A549 (cell line): ENCODE measurements at regions not wholly inside any gene's neighbourhood (a gene's known extent, or its start where the extent isn't known, plus 50 kb on each side); places are given as distances from the start of the nearest gene placed in this dataset.

Experiments
- HDAC2 ChIP-seq: fragments of 200-600 bp; sonication (generic); IDR thresholded peaks from 2 replicates; pipeline ENCODE4 v1.6.1; 2016
- HOXA7 ChIP-seq: fragments of 250-450 bp; sonication (Bioruptor Pico); IDR thresholded peaks from 2 replicates; pipeline ENCODE4 v1.5.0; 2020; ENCODE audit warnings: mild to moderate bottlenecking, moderate library complexity
- MAFK ChIP-seq: fragments of 450-650 bp; IDR thresholded peaks from 2 replicates; pipeline ENCODE4 v1.6.1; 2014; ENCODE audit not compliant: partially characterized antibody
- NPAS2 ChIP-seq: fragments of 250-450 bp; sonication (Bioruptor Pico); IDR thresholded peaks from 2 replicates; pipeline ENCODE4 v1.8.0; 2022; ENCODE audit warnings: mild to moderate bottlenecking, moderate library complexity, borderline replicate concordance
- POLR2A ChIP-seq: IDR thresholded peaks from 2 replicates; pipeline ENCODE4 v1.6.1; 2012; ENCODE audit warnings: mild to moderate bottlenecking, low read length
- RAD21 ChIP-seq, 2 experiments: fragments of >200 bp in 1 of 2; sonication (Bioruptor Twin) in 1 of 2; formaldehyde crosslinking in 1 of 2; IDR thresholded peaks in 1 of 2; conservative IDR thresholded peaks in 1 of 2; 2 replicates in 1 of 2; 3 replicates in 1 of 2; pipeline ENCODE4 v1.6.1; 2012 to 2018; ENCODE audit warnings: inconsistent platforms in 1 of 2
- RNF2 ChIP-seq: fragments of 200-600 bp; sonication (generic); IDR thresholded peaks from 2 replicates; pipeline ENCODE4 v1.6.1; 2016; ENCODE audit warnings: low read depth, mild to moderate bottlenecking, antibody characterized with exemption, moderate library complexity, borderline replicate concordance
- ZC3H11A ChIP-seq: fragments of 450-650 bp; IDR thresholded peaks from 2 replicates; pipeline ENCODE4 v1.6.1; 2014; ENCODE audit warnings: antibody characterized with exemption, mild to moderate bottlenecking
- ZSCAN20 ChIP-seq: fragments of 250-450 bp; sonication (Bioruptor Pico); IDR thresholded peaks from 2 replicates; pipeline ENCODE4 v1.8.0; 2022; ENCODE audit warnings: mild to moderate bottlenecking, moderate library complexity
- TF ChIP-seq, protein P1 (sequence below): fragments of >200 bp; sonication (Bioruptor Twin); formaldehyde crosslinking; IDR thresholded peaks from 3 replicates; pipeline ENCODE4 v1.5.1; 2016
- TF ChIP-seq, protein P2 (sequence below): IDR thresholded peaks from 2 replicates; pipeline ENCODE4 v1.6.1; 2012
- TF ChIP-seq, protein P3 (sequence below): fragments of 200-600 bp; sonication (generic); IDR thresholded peaks from 2 replicates; pipeline ENCODE4 v1.6.1; 2016; ENCODE audit warnings: antibody characterized with exemption, mild to moderate bottlenecking, moderate library complexity

DNA sequence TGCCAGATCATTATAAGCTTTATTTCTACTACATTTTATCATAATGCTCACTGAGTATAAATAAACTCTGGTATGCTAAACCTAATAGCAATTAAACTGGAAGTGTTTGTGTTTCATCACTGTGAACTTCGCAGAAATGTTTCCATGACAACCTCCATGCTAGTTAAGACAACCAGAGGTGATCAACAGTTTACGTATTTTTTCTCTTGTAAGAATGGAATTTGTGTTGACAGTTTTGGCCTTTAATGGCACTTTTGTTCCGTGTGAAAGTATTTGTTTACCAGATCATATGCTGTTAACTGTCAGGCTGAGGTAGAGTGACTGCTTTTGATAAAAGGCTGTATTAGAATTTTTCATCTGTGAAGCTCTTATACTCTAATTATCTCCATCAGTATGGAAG, 212.1 kb upstream of the PPP1R3A start:
- no peak for TF ChIP-seq ZSCAN20 (CRISPR knock-in tag)
- TF ChIP-seq, protein P1, sequence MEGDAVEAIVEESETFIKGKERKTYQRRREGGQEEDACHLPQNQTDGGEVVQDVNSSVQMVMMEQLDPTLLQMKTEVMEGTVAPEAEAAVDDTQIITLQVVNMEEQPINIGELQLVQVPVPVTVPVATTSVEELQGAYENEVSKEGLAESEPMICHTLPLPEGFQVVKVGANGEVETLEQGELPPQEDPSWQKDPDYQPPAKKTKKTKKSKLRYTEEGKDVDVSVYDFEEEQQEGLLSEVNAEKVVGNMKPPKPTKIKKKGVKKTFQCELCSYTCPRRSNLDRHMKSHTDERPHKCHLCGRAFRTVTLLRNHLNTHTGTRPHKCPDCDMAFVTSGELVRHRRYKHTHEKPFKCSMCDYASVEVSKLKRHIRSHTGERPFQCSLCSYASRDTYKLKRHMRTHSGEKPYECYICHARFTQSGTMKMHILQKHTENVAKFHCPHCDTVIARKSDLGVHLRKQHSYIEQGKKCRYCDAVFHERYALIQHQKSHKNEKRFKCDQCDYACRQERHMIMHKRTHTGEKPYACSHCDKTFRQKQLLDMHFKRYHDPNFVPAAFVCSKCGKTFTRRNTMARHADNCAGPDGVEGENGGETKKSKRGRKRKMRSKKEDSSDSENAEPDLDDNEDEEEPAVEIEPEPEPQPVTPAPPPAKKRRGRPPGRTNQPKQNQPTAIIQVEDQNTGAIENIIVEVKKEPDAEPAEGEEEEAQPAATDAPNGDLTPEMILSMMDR: no peak
- no peak for TF ChIP-seq ZC3H11A
- no peak for TF ChIP-seq HDAC2
- no peak for TF ChIP-seq MAFK
- TF ChIP-seq, protein P2, sequence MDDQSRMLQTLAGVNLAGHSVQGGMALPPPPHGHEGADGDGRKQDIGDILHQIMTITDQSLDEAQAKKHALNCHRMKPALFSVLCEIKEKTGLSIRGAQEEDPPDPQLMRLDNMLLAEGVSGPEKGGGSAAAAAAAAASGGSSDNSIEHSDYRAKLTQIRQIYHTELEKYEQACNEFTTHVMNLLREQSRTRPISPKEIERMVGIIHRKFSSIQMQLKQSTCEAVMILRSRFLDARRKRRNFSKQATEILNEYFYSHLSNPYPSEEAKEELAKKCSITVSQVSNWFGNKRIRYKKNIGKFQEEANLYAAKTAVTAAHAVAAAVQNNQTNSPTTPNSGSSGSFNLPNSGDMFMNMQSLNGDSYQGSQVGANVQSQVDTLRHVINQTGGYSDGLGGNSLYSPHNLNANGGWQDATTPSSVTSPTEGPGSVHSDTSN: no peak
- no peak for TF ChIP-seq HOXA7 (CRISPR knock-in tag)
- no peak for TF ChIP-seq NPAS2
- TF ChIP-seq RNF2: no peak
- TF ChIP-seq, protein P3, sequence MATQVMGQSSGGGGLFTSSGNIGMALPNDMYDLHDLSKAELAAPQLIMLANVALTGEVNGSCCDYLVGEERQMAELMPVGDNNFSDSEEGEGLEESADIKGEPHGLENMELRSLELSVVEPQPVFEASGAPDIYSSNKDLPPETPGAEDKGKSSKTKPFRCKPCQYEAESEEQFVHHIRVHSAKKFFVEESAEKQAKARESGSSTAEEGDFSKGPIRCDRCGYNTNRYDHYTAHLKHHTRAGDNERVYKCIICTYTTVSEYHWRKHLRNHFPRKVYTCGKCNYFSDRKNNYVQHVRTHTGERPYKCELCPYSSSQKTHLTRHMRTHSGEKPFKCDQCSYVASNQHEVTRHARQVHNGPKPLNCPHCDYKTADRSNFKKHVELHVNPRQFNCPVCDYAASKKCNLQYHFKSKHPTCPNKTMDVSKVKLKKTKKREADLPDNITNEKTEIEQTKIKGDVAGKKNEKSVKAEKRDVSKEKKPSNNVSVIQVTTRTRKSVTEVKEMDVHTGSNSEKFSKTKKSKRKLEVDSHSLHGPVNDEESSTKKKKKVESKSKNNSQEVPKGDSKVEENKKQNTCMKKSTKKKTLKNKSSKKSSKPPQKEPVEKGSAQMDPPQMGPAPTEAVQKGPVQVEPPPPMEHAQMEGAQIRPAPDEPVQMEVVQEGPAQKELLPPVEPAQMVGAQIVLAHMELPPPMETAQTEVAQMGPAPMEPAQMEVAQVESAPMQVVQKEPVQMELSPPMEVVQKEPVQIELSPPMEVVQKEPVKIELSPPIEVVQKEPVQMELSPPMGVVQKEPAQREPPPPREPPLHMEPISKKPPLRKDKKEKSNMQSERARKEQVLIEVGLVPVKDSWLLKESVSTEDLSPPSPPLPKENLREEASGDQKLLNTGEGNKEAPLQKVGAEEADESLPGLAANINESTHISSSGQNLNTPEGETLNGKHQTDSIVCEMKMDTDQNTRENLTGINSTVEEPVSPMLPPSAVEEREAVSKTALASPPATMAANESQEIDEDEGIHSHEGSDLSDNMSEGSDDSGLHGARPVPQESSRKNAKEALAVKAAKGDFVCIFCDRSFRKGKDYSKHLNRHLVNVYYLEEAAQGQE: no peak
- TF ChIP-seq RAD21 (conservative IDR thresholded peaks at IDR 0.05 in 1 of 2, IDR thresholded peaks at IDR 0.05 in 1 of 2): no peak
- TF ChIP-seq POLR2A: no peak
